ENCODE measurements at regions not wholly inside any gene's neighbourhood (a gene's known extent, or its start where the extent isn't known, plus 50 kb on each side); places are given as distances from the start of the nearest gene placed in this dataset.

DNA sequence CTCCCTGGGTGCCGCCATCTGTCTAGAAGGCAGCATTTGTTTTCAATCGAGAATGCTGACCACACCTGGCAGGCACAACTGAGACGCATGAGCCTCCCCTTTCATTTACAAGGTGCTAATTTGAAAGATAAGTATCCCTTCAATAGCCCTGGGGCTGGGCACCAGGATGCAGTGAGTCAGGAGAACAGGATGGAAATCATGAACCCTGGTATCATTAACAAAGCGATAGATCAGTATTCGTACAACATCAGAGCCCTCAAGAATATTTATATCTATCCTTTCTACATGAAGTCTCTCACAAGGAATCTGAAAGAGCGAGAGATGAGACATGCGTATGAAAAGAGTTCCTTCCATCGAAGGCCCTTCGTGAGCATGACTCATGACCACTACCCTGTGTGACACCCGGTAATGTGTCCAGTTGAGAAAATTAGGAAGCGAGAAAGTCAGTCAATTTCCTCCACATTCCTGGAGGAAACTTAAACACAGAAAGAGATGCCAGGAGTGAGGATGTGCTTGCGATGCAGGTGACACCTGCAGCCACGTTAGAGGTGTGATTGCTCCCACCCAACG is 123.1 kb upstream of the PITRM1 start:
- no peak for ATAC-seq (ENCODE audit: low read depth)
- Histone ChIP-seq H3K14ac (replicated peaks; ENCODE audit: low read depth, low read length) (no peak overlapping the region), H3K4ac (ENCODE audit: low read depth, low read length) (no peak overlapping the region), H4K91ac (ENCODE audit: insufficient read depth, low read depth, low read length) (no peak overlapping the region), H3K4me3 (ENCODE audit: insufficient read depth, low read depth, low read length) (no peak overlapping the region), H3K36me3 (ENCODE audit: control insufficient read depth, insufficient read depth, low read length) (no peaks in the 10 kb centered on the region), H2AK5ac (ENCODE audit: low read depth, low read length) (no peak overlapping the region), H4K8ac (ENCODE audit: low read depth in 2 of 2, low read length in 2 of 2) (no peak overlapping the region), H3K4me2 (ENCODE audit: low read depth, low read length) (no peak overlapping the region), H4K20me1 (ENCODE audit: insufficient read depth, low read length) (no peaks in the 10 kb centered on the region), H2AFZ (replicated peaks; ENCODE audit: low read length, poor library complexity) (no peak overlapping the region), H3K9ac (ENCODE audit: low read depth, low read length) (no peak overlapping the region), H3K9me3 (ENCODE audit: control insufficient read depth, insufficient read depth, low read length) (no peaks in the 10 kb centered on the region; the same call in 1 of the 2 replicates), H2BK15ac (ENCODE audit: low read depth, low read length) (no peak overlapping the region), H3K56ac (ENCODE audit: extremely low read depth, insufficient read depth, low read length) (no peak overlapping the region), H4K5ac (ENCODE audit: low read depth, low read length) (no peak overlapping the region), H3K18ac (ENCODE audit: low read depth, low read length) (no peak overlapping the region), H3K4me1 (ENCODE audit: control insufficient read depth, insufficient read depth, low read length) (peaks cover 2% of the 10 kb centered on the region; the same call in 1 of the 2 replicates), H3K23ac (ENCODE audit: low read depth, low read length) (no peak overlapping the region), H2BK5ac (ENCODE audit: low read depth, low read length, poor library complexity, severe bottlenecking) (no peak overlapping the region), H3K27ac (ENCODE audit: insufficient read depth, low read length) (no peak overlapping the region), H3K9me1 (ENCODE audit: insufficient read depth, low read length) (no peaks in the 10 kb centered on the region), H3K27me3 (ENCODE audit: control insufficient read depth, insufficient read depth, low read length) (peaks cover 5% of the 10 kb centered on the region; the same call in 1 of the 2 replicates), H3K79me1 (ENCODE audit: low read depth in 1 of 2, low read length in 2 of 2) (no peaks in the 10 kb centered on the region), H2BK20ac (ENCODE audit: low read depth, low read length) (no peak overlapping the region), H2BK120ac (ENCODE audit: low read depth, low read length) (no peak overlapping the region), H2AK9ac (replicated peaks; ENCODE audit: low read depth, low read length, poor library complexity) (no peak overlapping the region)
- BruUV-seq (replicated peaks) = no TSS peak
- intact Hi-C loops (cut with micrococcal nuclease) (no loop called here), dilution Hi-C loops (cut with HindIII; ENCODE audit: low sequenced_read_pairs, unreplicated experiment) (no loop called here), in situ Hi-C loops (cut with MboI; ENCODE audit: low sequenced_read_pairs) (no loop called here)
- 96% methylated on average over 5 of the region's 14 CpGs; no CpG with 5 or more reads in 1 of the 2 experiments for WGBS, 2 experiments (ENCODE audit: extremely low coverage in 2 of 2, insufficient read length in 1 of 2)
- no peak for DNase-seq
- TF ChIP-seq, protein P1, sequence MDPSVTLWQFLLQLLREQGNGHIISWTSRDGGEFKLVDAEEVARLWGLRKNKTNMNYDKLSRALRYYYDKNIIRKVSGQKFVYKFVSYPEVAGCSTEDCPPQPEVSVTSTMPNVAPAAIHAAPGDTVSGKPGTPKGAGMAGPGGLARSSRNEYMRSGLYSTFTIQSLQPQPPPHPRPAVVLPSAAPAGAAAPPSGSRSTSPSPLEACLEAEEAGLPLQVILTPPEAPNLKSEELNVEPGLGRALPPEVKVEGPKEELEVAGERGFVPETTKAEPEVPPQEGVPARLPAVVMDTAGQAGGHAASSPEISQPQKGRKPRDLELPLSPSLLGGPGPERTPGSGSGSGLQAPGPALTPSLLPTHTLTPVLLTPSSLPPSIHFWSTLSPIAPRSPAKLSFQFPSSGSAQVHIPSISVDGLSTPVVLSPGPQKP (IDR thresholded peaks at IDR 0.05; ENCODE audit: borderline replicate concordance, low read depth, low read length) = no peak
- POLR2A ChIA-PET (ENCODE audit: unreplicated experiment) = no interaction called here
- CTCF ChIA-PET = no interaction called here
